ENCODE measurements at regions not wholly inside any gene's neighbourhood (a gene's known extent, or its start where the extent isn't known, plus 50 kb on each side); places are given as distances from the start of the nearest gene placed in this dataset.
"Not testable (repeated sequence)": the region's sequence is repeated elsewhere in the genome, so short reads cannot be mapped to it uniquely, and the experiment has no call there.

- no peak for DNase-seq (ENCODE audit: low read depth)
Observed at GRCh38 chr2:107108556-107108955, 222.6 kb upstream of the ST6GAL2 start.

GRCh38 chr2:107111623-107112022 is 225.7 kb upstream of the ST6GAL2 start:
- no peak for DNase-seq (ENCODE audit: low read depth)

- no peak for DNase-seq (ENCODE audit: low read depth)
Observed at GRCh38 chr2:107112561-107112960, 226.6 kb upstream of the ST6GAL2 start.

- no peak for DNase-seq (ENCODE audit: low read depth)
Observed at GRCh38 chr2:107128381-107128780, 242.4 kb upstream of the ST6GAL2 start.

GRCh38 chr2:107132070-107132469 is 246.1 kb upstream of the ST6GAL2 start:
- no peak for DNase-seq (ENCODE audit: low read depth)

- DNase-seq (ENCODE audit: low read depth): no peak
Observed at GRCh38 chr2:107132746-107133145, 246.8 kb upstream of the ST6GAL2 start.

GRCh38 chr2:107133412-107133811 is 247.4 kb upstream of the ST6GAL2 start:
- no peak for DNase-seq (ENCODE audit: low read depth)

- no peak for DNase-seq (ENCODE audit: low read depth)
Observed at GRCh38 chr2:107136733-107137132, 250.8 kb upstream of the ST6GAL2 start.

GRCh38 chr2:107137706-107138105 is 251.7 kb upstream of the ST6GAL2 start:
- no peak for DNase-seq (ENCODE audit: low read depth)

GRCh38 chr2:107146181-107146580 is 260.2 kb upstream of the ST6GAL2 start:
- no peak for DNase-seq (ENCODE audit: low read depth)

- not testable (repeated sequence) for DNase-seq (ENCODE audit: low read depth)
Observed at GRCh38 chr2:107146645-107147044, 260.7 kb upstream of the ST6GAL2 start.

- DNase-seq (ENCODE audit: low read depth): no peak
Observed at GRCh38 chr2:107148055-107148454, 262.1 kb upstream of the ST6GAL2 start.

- DNase-seq (ENCODE audit: low read depth): no peak
Observed at GRCh38 chr2:107148496-107148895, 262.5 kb upstream of the ST6GAL2 start.

- DNase-seq (ENCODE audit: low read depth): no peak
Observed at GRCh38 chr2:107160640-107161239, 274.8 kb upstream of the ST6GAL2 start.

GRCh38 chr2:107168141-107168540 is 282.2 kb upstream of the ST6GAL2 start:
- DNase-seq (ENCODE audit: low read depth): no peak

- no peak for DNase-seq (ENCODE audit: low read depth)
Observed at GRCh38 chr2:107174171-107174570, 288.2 kb upstream of the ST6GAL2 start.

- DNase-seq (ENCODE audit: low read depth): no peak
Observed at GRCh38 chr2:107182981-107183380, 297.0 kb upstream of the ST6GAL2 start.

- no peak for DNase-seq (ENCODE audit: low read depth)
Observed at GRCh38 chr2:107187870-107188269, 301.9 kb upstream of the ST6GAL2 start.

- no peak for DNase-seq (ENCODE audit: low read depth)
Observed at GRCh38 chr2:107195631-107196030, 309.7 kb upstream of the ST6GAL2 start.

- DNase-seq (ENCODE audit: low read depth): no peak
Observed at GRCh38 chr2:107197594-107198294, 311.8 kb upstream of the ST6GAL2 start.

GRCh38 chr2:107202962-107203591 is 317.1 kb upstream of the ST6GAL2 start:
- DNase-seq (ENCODE audit: low read depth): no peak

GRCh38 chr2:107215401-107216350 is 329.7 kb upstream of the ST6GAL2 start:
- no peak for DNase-seq (ENCODE audit: low read depth)
